ENCODE measurements at regions not wholly inside any gene's neighbourhood (a gene's known extent, or its start where the extent isn't known, plus 50 kb on each side); places are given as distances from the start of the nearest gene placed in this dataset.
A peak's percentile ranks its signal among the peaks of the same experiment; 100 is the strongest.
"Not testable (repeated sequence)": the region's sequence is repeated elsewhere in the genome, so short reads cannot be mapped to it uniquely, and the experiment has no call there.

GRCh38 chr3:188006726-188007393 is 147.1 kb upstream of the LPP start:
- H3K9me3 ChIP-seq (ENCODE audit: control insufficient read depth, low read depth, low read length) = no peaks in the 10 kb centered on the region
- no peak overlapping the region for H3K27ac ChIP-seq (ENCODE audit: low read length)
- WGBS (ENCODE audit: insufficient coverage, low lambda C conversion rate) = 94% methylated on average over 5 of the region's 17 CpGs

GRCh38 chr3:188007897-188008296 is 146.1 kb upstream of the LPP start:
- Histone ChIP-seq H3K27me3 (ENCODE audit: control insufficient read depth, insufficient read depth, low read length) (no peaks in the 10 kb centered on the region), H3K36me3 (ENCODE audit: control insufficient read depth, insufficient read depth, low read length) (no peaks in the 10 kb centered on the region), H3K4me3 (ENCODE audit: low read length) (no peak overlapping the region), H3K27ac (ENCODE audit: low read length) (no peak overlapping the region), H3K9me3 (ENCODE audit: control insufficient read depth, low read depth, low read length) (no peaks in the 10 kb centered on the region), H3K4me1 (ENCODE audit: control insufficient read depth, insufficient read depth, low read length) (peaks cover 20% of the 10 kb centered on the region)
- WGBS (ENCODE audit: insufficient coverage, low lambda C conversion rate) = 83% methylated on average over 2 of the region's 6 CpGs
- no peak for DNase-seq

More at GRCh38 chr3:188006726-188007393, 147.1 kb upstream of the LPP start:
- Histone ChIP-seq H3K4me3 (ENCODE audit: low read length) (no peak overlapping the region), H3K27me3 (ENCODE audit: control insufficient read depth, insufficient read depth, low read length) (no peaks in the 10 kb centered on the region), H3K4me1 (ENCODE audit: control insufficient read depth, insufficient read depth, low read length) (peaks cover 30% of the 10 kb centered on the region), H3K36me3 (ENCODE audit: control insufficient read depth, insufficient read depth, low read length) (no peaks in the 10 kb centered on the region)
- no peak for DNase-seq

- 100% methylated on average over 1 of the region's 3 CpGs for WGBS (ENCODE audit: insufficient coverage, low lambda C conversion rate)
Observed at GRCh38 chr3:188008582-188009213, 145.3 kb upstream of the LPP start.

GRCh38 chr3:188010478-188010877 is 143.5 kb upstream of the LPP start:
- no peaks in the 10 kb centered on the region for H3K27me3 ChIP-seq (ENCODE audit: control insufficient read depth, insufficient read depth, low read length)
- H3K27ac ChIP-seq (ENCODE audit: low read length) = no peak overlapping the region
- no peaks in the 10 kb centered on the region for H3K4me1 ChIP-seq (ENCODE audit: control insufficient read depth, insufficient read depth, low read length)
- no CpG with 5 or more reads among the region's 8 CpGs for WGBS (ENCODE audit: insufficient coverage, low lambda C conversion rate)
- H3K9me3 ChIP-seq (ENCODE audit: control insufficient read depth, low read depth, low read length) = no peaks in the 10 kb centered on the region
- no peak for DNase-seq
- no peaks in the 10 kb centered on the region for H3K36me3 ChIP-seq (ENCODE audit: control insufficient read depth, insufficient read depth, low read length)
- no peak overlapping the region for H3K4me3 ChIP-seq (ENCODE audit: low read length)

More at GRCh38 chr3:188008582-188009213, 145.3 kb upstream of the LPP start:
- no peaks in the 10 kb centered on the region for H3K9me3 ChIP-seq (ENCODE audit: control insufficient read depth, low read depth, low read length)
- no peaks in the 10 kb centered on the region for H3K36me3 ChIP-seq (ENCODE audit: control insufficient read depth, insufficient read depth, low read length)
- DNase-seq = no peak
- H3K27me3 ChIP-seq (ENCODE audit: control insufficient read depth, insufficient read depth, low read length) = no peaks in the 10 kb centered on the region
- no peak overlapping the region for H3K27ac ChIP-seq (ENCODE audit: low read length)
- peaks cover 14% of the 10 kb centered on the region for H3K4me1 ChIP-seq (ENCODE audit: control insufficient read depth, insufficient read depth, low read length)
- H3K4me3 ChIP-seq (ENCODE audit: low read length) = no peak overlapping the region

GRCh38 chr3:188019727-188020126 is 134.2 kb upstream of the LPP start:
- 100% methylated on average over 2 of the region's 4 CpGs for WGBS (ENCODE audit: insufficient coverage, low lambda C conversion rate)
- Histone ChIP-seq H3K4me3 (ENCODE audit: low read length) (no peak overlapping the region), H3K27ac (ENCODE audit: low read length) (no peak overlapping the region), H3K27me3 (ENCODE audit: control insufficient read depth, insufficient read depth, low read length) (no peaks in the 10 kb centered on the region), H3K4me1 (ENCODE audit: control insufficient read depth, insufficient read depth, low read length) (peaks cover 6% of the 10 kb centered on the region), H3K36me3 (ENCODE audit: control insufficient read depth, insufficient read depth, low read length) (no peaks in the 10 kb centered on the region), H3K9me3 (ENCODE audit: control insufficient read depth, low read depth, low read length) (no peaks in the 10 kb centered on the region)
- DNase-seq = no peak

GRCh38 chr3:188021041-188021440 is 132.9 kb upstream of the LPP start:
- WGBS (ENCODE audit: insufficient coverage, low lambda C conversion rate) = no CpG with 5 or more reads among the region's 3 CpGs
- Histone ChIP-seq H3K9me3 (ENCODE audit: control insufficient read depth, low read depth, low read length) (no peaks in the 10 kb centered on the region), H3K4me1 (ENCODE audit: control insufficient read depth, insufficient read depth, low read length) (peaks cover 12% of the 10 kb centered on the region), H3K36me3 (ENCODE audit: control insufficient read depth, insufficient read depth, low read length) (no peaks in the 10 kb centered on the region), H3K27ac (ENCODE audit: low read length) (peak overlapping the region; percentile 68), H3K27me3 (ENCODE audit: control insufficient read depth, insufficient read depth, low read length) (no peaks in the 10 kb centered on the region), H3K4me3 (ENCODE audit: low read length) (no peak overlapping the region)
- DNase-seq = no peak

- Histone ChIP-seq H3K4me3 (ENCODE audit: low read length) (no peak overlapping the region), H3K27ac (ENCODE audit: low read length) (peak overlapping the region; percentile 68), H3K9me3 (ENCODE audit: control insufficient read depth, low read depth, low read length) (no peaks in the 10 kb centered on the region), H3K36me3 (ENCODE audit: control insufficient read depth, insufficient read depth, low read length) (no peaks in the 10 kb centered on the region), H3K27me3 (ENCODE audit: control insufficient read depth, insufficient read depth, low read length) (no peaks in the 10 kb centered on the region), H3K4me1 (ENCODE audit: control insufficient read depth, insufficient read depth, low read length) (peaks cover 13% of the 10 kb centered on the region)
- DNase-seq = peak; percentile 58 to 78
- no CpG with 5 or more reads among the region's 7 CpGs for WGBS (ENCODE audit: insufficient coverage, low lambda C conversion rate)
Observed at GRCh38 chr3:188021502-188022040, 132.4 kb upstream of the LPP start.

GRCh38 chr3:188022902-188023301 is 131.1 kb upstream of the LPP start:
- peaks cover 21% of the 10 kb centered on the region for H3K4me1 ChIP-seq (ENCODE audit: control insufficient read depth, insufficient read depth, low read length)
- not testable (repeated sequence) for H3K36me3 ChIP-seq (ENCODE audit: control insufficient read depth, insufficient read depth, low read length); H3K9me3 ChIP-seq (ENCODE audit: control insufficient read depth, low read depth, low read length); H3K4me3 ChIP-seq (ENCODE audit: low read length); H3K27ac ChIP-seq (ENCODE audit: low read length); H3K27me3 ChIP-seq (ENCODE audit: control insufficient read depth, insufficient read depth, low read length); DNase-seq
- WGBS (ENCODE audit: insufficient coverage, low lambda C conversion rate) = no CpG with 5 or more reads among the region's 4 CpGs

GRCh38 chr3:188025555-188025954 is 128.4 kb upstream of the LPP start:
- no peak for DNase-seq

GRCh38 chr3:188026191-188026968 is 127.6 kb upstream of the LPP start:
- Histone ChIP-seq H3K4me1 (ENCODE audit: control insufficient read depth, insufficient read depth, low read length) (peaks cover 19% of the 10 kb centered on the region), H3K27me3 (ENCODE audit: control insufficient read depth, insufficient read depth, low read length) (no peaks in the 10 kb centered on the region), H3K36me3 (ENCODE audit: control insufficient read depth, insufficient read depth, low read length) (no peaks in the 10 kb centered on the region), H3K9me3 (ENCODE audit: control insufficient read depth, low read depth, low read length) (no peaks in the 10 kb centered on the region), H3K4me3 (ENCODE audit: low read length) (no peak overlapping the region), H3K27ac (ENCODE audit: low read length) (peak overlapping the region; percentile 50)
- WGBS (ENCODE audit: insufficient coverage, low lambda C conversion rate) = no CpG with 5 or more reads among the region's 3 CpGs
- DNase-seq = peak; percentile 82 to 92

More at GRCh38 chr3:188025555-188025954, 128.4 kb upstream of the LPP start:
- Histone ChIP-seq H3K9me3 (ENCODE audit: control insufficient read depth, low read depth, low read length) (no peaks in the 10 kb centered on the region), H3K4me3 (ENCODE audit: low read length) (no peak overlapping the region), H3K27ac (ENCODE audit: low read length) (peak overlapping the region; percentile 50), H3K36me3 (ENCODE audit: control insufficient read depth, insufficient read depth, low read length) (no peaks in the 10 kb centered on the region), H3K4me1 (ENCODE audit: control insufficient read depth, insufficient read depth, low read length) (peaks cover 21% of the 10 kb centered on the region), H3K27me3 (ENCODE audit: control insufficient read depth, insufficient read depth, low read length) (no peaks in the 10 kb centered on the region)
- WGBS (ENCODE audit: insufficient coverage, low lambda C conversion rate) = 26% methylated on average over 3 of the region's 6 CpGs

Measured in large intestine (tissue), 3 donors.